ENCODE measurements at regions not wholly inside any gene's neighbourhood (a gene's known extent, or its start where the extent isn't known, plus 50 kb on each side); places are given as distances from the start of the nearest gene placed in this dataset.

- no peak overlapping the region for H3K4me3 ChIP-seq (ENCODE audit: low read length in 2 of 2)
Observed at GRCh38 chr12:125299840-125300239, 234.6 kb downstream of the AACS start.

DNA sequence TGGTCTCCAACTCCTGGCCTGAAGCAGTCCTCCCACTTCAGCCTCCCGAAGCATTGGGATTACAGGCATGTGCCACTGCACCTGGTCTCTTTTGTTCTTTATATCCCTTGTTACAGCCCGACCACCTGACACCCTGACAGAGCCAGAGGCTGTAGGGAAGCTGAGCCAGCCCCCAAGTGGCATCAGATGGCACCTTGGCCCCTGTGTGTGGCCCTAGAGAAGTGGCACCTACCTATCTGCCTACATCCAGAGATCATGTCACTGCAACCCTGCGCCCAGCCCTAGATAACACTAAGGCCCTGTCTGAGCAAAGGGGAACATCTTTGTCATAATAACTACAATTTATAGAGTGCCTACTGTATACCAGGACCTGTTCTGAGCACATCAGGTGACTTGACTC is 235.0 kb downstream of the AACS start:
- Histone ChIP-seq H3K4me3 (ENCODE audit: low read length in 2 of 2) (no peak overlapping the region), H3K9me3 (ENCODE audit: control insufficient read depth in 2 of 2, low read length in 2 of 2) (no peaks in the 10 kb centered on the region), H3K4me1 (ENCODE audit: control insufficient read depth in 2 of 2, insufficient read depth in 2 of 2, low read length in 2 of 2) (no peaks in the 10 kb centered on the region), H3K9ac (ENCODE audit: low read depth in 1 of 2, low read length in 2 of 2) (no peak overlapping the region), H3K36me3 (ENCODE audit: control insufficient read depth in 2 of 2, insufficient read depth in 2 of 2, low read length in 2 of 2) (no peaks in the 10 kb centered on the region), H3K27me3 (ENCODE audit: control insufficient read depth in 2 of 2, insufficient read depth in 2 of 2, low read length in 2 of 2) (no peaks in the 10 kb centered on the region), H3K27ac (ENCODE audit: low read depth in 2 of 2, low read length in 2 of 2) (no peak overlapping the region)

More at GRCh38 chr12:125299840-125300239, 234.6 kb downstream of the AACS start:
- no peaks in the 10 kb centered on the region for H3K4me1 ChIP-seq (ENCODE audit: control insufficient read depth in 2 of 2, insufficient read depth in 2 of 2, low read length in 2 of 2)
- no peak overlapping the region for H3K27ac ChIP-seq (ENCODE audit: low read depth in 2 of 2, low read length in 2 of 2)
- no peaks in the 10 kb centered on the region for H3K27me3 ChIP-seq (ENCODE audit: control insufficient read depth in 2 of 2, insufficient read depth in 2 of 2, low read length in 2 of 2)
- H3K9ac ChIP-seq (ENCODE audit: low read depth in 1 of 2, low read length in 2 of 2), result no peak overlapping the region
- no peaks in the 10 kb centered on the region for H3K9me3 ChIP-seq (ENCODE audit: control insufficient read depth in 2 of 2, low read length in 2 of 2)
- H3K36me3 ChIP-seq (ENCODE audit: control insufficient read depth in 2 of 2, insufficient read depth in 2 of 2, low read length in 2 of 2), result no peaks in the 10 kb centered on the region

GRCh38 chr12:125303337-125303736 is 238.1 kb downstream of the AACS start:
- no peak overlapping the region for H3K4me3 ChIP-seq (ENCODE audit: low read length in 2 of 2)
- no peaks in the 10 kb centered on the region for H3K27me3 ChIP-seq (ENCODE audit: control insufficient read depth in 2 of 2, insufficient read depth in 2 of 2, low read length in 2 of 2)
- H3K4me1 ChIP-seq (ENCODE audit: control insufficient read depth in 2 of 2, insufficient read depth in 2 of 2, low read length in 2 of 2), result no peaks in the 10 kb centered on the region
- no peaks in the 10 kb centered on the region for H3K36me3 ChIP-seq (ENCODE audit: control insufficient read depth in 2 of 2, insufficient read depth in 2 of 2, low read length in 2 of 2)
- H3K27ac ChIP-seq (ENCODE audit: low read depth in 2 of 2, low read length in 2 of 2), result no peak overlapping the region
- H3K9me3 ChIP-seq (ENCODE audit: control insufficient read depth in 2 of 2, low read length in 2 of 2), result no peaks in the 10 kb centered on the region
- H3K9ac ChIP-seq (ENCODE audit: low read depth in 1 of 2, low read length in 2 of 2), result no peak overlapping the region

DNA sequence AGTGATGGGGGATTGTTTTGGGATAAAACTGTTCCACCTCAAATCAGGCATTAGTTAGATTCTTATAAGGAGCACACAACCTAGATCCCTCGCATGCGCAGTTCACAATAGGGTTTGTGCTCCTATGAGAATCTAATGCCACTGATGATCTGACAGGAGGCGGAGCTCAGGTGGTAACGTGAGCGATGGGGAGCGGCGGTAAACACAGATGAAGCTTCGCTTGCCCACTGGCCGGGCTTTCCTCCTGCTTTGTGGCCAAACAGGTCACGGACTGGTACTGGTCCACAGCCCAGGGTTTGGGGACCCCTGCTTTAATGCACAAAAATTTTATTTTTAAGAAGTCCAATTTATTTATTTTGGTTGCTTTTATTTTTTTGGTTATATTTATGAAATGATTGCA is 238.8 kb downstream of the AACS start:
- no peaks in the 10 kb centered on the region for H3K4me1 ChIP-seq (ENCODE audit: control insufficient read depth in 2 of 2, insufficient read depth in 2 of 2, low read length in 2 of 2)
- H3K4me3 ChIP-seq (ENCODE audit: low read length in 2 of 2), result no peak overlapping the region
- no peaks in the 10 kb centered on the region for H3K9me3 ChIP-seq (ENCODE audit: control insufficient read depth in 2 of 2, low read length in 2 of 2)
- H3K9ac ChIP-seq (ENCODE audit: low read depth in 1 of 2, low read length in 2 of 2), result no peak overlapping the region
- no peak overlapping the region for H3K27ac ChIP-seq (ENCODE audit: low read depth in 2 of 2, low read length in 2 of 2)
- H3K36me3 ChIP-seq (ENCODE audit: control insufficient read depth in 2 of 2, insufficient read depth in 2 of 2, low read length in 2 of 2), result no peaks in the 10 kb centered on the region
- no peaks in the 10 kb centered on the region for H3K27me3 ChIP-seq (ENCODE audit: control insufficient read depth in 2 of 2, insufficient read depth in 2 of 2, low read length in 2 of 2)

- Histone ChIP-seq H3K4me1 (ENCODE audit: control insufficient read depth in 2 of 2, insufficient read depth in 2 of 2, low read length in 2 of 2) (no peaks in the 10 kb centered on the region), H3K27me3 (ENCODE audit: control insufficient read depth in 2 of 2, insufficient read depth in 2 of 2, low read length in 2 of 2) (no peaks in the 10 kb centered on the region), H3K9me3 (ENCODE audit: control insufficient read depth in 2 of 2, low read length in 2 of 2) (no peaks in the 10 kb centered on the region), H3K4me3 (ENCODE audit: low read length in 2 of 2) (no peak overlapping the region), H3K9ac (ENCODE audit: low read depth in 1 of 2, low read length in 2 of 2) (no peak overlapping the region), H3K36me3 (ENCODE audit: control insufficient read depth in 2 of 2, insufficient read depth in 2 of 2, low read length in 2 of 2) (no peaks in the 10 kb centered on the region), H3K27ac (ENCODE audit: low read depth in 2 of 2, low read length in 2 of 2) (no peak overlapping the region)
Observed at GRCh38 chr12:125305231-125305630, 240.0 kb downstream of the AACS start.

GRCh38 chr12:125310461-125310860 is 245.2 kb downstream of the AACS start:
- Histone ChIP-seq H3K27me3 (ENCODE audit: control insufficient read depth in 2 of 2, insufficient read depth in 2 of 2, low read length in 2 of 2) (no peaks in the 10 kb centered on the region), H3K36me3 (ENCODE audit: control insufficient read depth in 2 of 2, insufficient read depth in 2 of 2, low read length in 2 of 2) (no peaks in the 10 kb centered on the region), H3K4me3 (ENCODE audit: low read length in 2 of 2) (no peak overlapping the region), H3K9me3 (ENCODE audit: control insufficient read depth in 2 of 2, low read length in 2 of 2) (no peaks in the 10 kb centered on the region), H3K27ac (ENCODE audit: low read depth in 2 of 2, low read length in 2 of 2) (no peak overlapping the region), H3K9ac (ENCODE audit: low read depth in 1 of 2, low read length in 2 of 2) (no peak overlapping the region), H3K4me1 (ENCODE audit: control insufficient read depth in 2 of 2, insufficient read depth in 2 of 2, low read length in 2 of 2) (no peaks in the 10 kb centered on the region)

DNA sequence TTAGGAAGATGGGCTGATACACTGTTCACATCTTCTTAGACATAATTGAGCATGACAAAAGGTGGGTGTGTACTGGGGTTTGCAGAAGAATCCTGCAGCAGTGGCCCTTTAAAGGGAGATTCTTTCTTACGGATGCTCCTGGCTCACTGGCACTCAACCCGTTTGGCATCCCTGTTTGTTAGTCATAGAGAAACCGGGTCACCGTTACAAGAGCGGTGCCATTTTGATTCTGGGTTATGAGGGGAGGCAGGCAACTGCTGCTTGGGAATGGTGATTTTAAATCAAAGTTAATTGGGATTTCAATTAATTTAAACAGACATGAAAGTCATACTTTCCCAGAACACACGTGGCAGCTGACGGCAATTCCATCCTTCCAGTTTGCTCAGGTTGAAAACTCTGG is 245.8 kb downstream of the AACS start:
- H3K4me3 ChIP-seq (ENCODE audit: low read length in 2 of 2), result no peak overlapping the region
- no peak overlapping the region for H3K27ac ChIP-seq (ENCODE audit: low read depth in 2 of 2, low read length in 2 of 2)
- no peaks in the 10 kb centered on the region for H3K36me3 ChIP-seq (ENCODE audit: control insufficient read depth in 2 of 2, insufficient read depth in 2 of 2, low read length in 2 of 2)
- no peaks in the 10 kb centered on the region for H3K4me1 ChIP-seq (ENCODE audit: control insufficient read depth in 2 of 2, insufficient read depth in 2 of 2, low read length in 2 of 2)
- no peaks in the 10 kb centered on the region for H3K9me3 ChIP-seq (ENCODE audit: control insufficient read depth in 2 of 2, low read length in 2 of 2)
- no peak overlapping the region for H3K9ac ChIP-seq (ENCODE audit: low read depth in 1 of 2, low read length in 2 of 2)
- peaks cover 0 to 2% of the 10 kb centered on the region in 2 donors for H3K27me3 ChIP-seq (ENCODE audit: control insufficient read depth in 2 of 2, insufficient read depth in 2 of 2, low read length in 2 of 2)

- Histone ChIP-seq H3K36me3 (ENCODE audit: control insufficient read depth in 2 of 2, insufficient read depth in 2 of 2, low read length in 2 of 2) (no peaks in the 10 kb centered on the region), H3K27ac (ENCODE audit: low read depth in 2 of 2, low read length in 2 of 2) (no peak overlapping the region), H3K9me3 (ENCODE audit: control insufficient read depth in 2 of 2, low read length in 2 of 2) (no peaks in the 10 kb centered on the region), H3K4me1 (ENCODE audit: control insufficient read depth in 2 of 2, insufficient read depth in 2 of 2, low read length in 2 of 2) (no peaks in the 10 kb centered on the region), H3K4me3 (ENCODE audit: low read length in 2 of 2) (no peak overlapping the region), H3K27me3 (ENCODE audit: control insufficient read depth in 2 of 2, insufficient read depth in 2 of 2, low read length in 2 of 2) (peaks cover 0 to 2% of the 10 kb centered on the region in 2 donors), H3K9ac (ENCODE audit: low read depth in 1 of 2, low read length in 2 of 2) (no peak overlapping the region)
Observed at GRCh38 chr12:125312471-125312870, 247.2 kb downstream of the AACS start.

- no peaks in the 10 kb centered on the region for H3K36me3 ChIP-seq (ENCODE audit: control insufficient read depth in 2 of 2, insufficient read depth in 2 of 2, low read length in 2 of 2)
- no peak overlapping the region for H3K27ac ChIP-seq (ENCODE audit: low read depth in 2 of 2, low read length in 2 of 2)
- no peaks in the 10 kb centered on the region for H3K4me1 ChIP-seq (ENCODE audit: control insufficient read depth in 2 of 2, insufficient read depth in 2 of 2, low read length in 2 of 2)
- no peak overlapping the region for H3K9ac ChIP-seq (ENCODE audit: low read depth in 1 of 2, low read length in 2 of 2)
- no peak overlapping the region for H3K4me3 ChIP-seq (ENCODE audit: low read length in 2 of 2)
- H3K27me3 ChIP-seq (ENCODE audit: control insufficient read depth in 2 of 2, insufficient read depth in 2 of 2, low read length in 2 of 2), result peaks cover 0 to 2% of the 10 kb centered on the region in 2 donors
- no peaks in the 10 kb centered on the region for H3K9me3 ChIP-seq (ENCODE audit: control insufficient read depth in 2 of 2, low read length in 2 of 2)
Observed at GRCh38 chr12:125314051-125314755, 249.0 kb downstream of the AACS start.

DNA sequence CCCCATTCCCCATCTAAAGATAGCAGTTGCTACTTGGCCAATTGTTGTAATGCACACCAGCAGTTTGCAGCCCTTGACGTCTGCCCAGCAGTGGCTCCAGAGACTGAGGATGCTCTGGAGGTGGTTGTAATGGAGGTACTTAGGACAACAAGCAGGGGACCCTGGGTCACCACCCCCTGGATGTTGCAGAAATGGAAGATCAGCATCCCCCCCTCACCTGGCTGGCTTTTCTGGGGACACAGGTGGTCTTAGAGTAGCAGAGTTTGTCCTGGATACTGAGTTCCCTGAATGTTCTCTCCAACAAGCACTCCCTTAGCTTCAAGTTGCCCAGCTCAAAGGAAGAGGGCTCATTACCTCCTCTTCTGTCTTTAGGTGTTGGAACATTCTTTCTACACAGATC is 250.5 kb downstream of the AACS start:
- H3K9ac ChIP-seq (ENCODE audit: low read depth in 1 of 2, low read length in 2 of 2), result no peak overlapping the region
- no peak overlapping the region for H3K4me3 ChIP-seq (ENCODE audit: low read length in 2 of 2)
- no peaks in the 10 kb centered on the region for H3K36me3 ChIP-seq (ENCODE audit: control insufficient read depth in 2 of 2, insufficient read depth in 2 of 2, low read length in 2 of 2)
- H3K27ac ChIP-seq (ENCODE audit: low read depth in 2 of 2, low read length in 2 of 2), result no peak overlapping the region
- no peaks in the 10 kb centered on the region for H3K9me3 ChIP-seq (ENCODE audit: control insufficient read depth in 2 of 2, low read length in 2 of 2)
- no peaks in the 10 kb centered on the region for H3K4me1 ChIP-seq (ENCODE audit: control insufficient read depth in 2 of 2, insufficient read depth in 2 of 2, low read length in 2 of 2)
- H3K27me3 ChIP-seq (ENCODE audit: control insufficient read depth in 2 of 2, insufficient read depth in 2 of 2, low read length in 2 of 2), result peaks cover 0 to 2% of the 10 kb centered on the region in 2 donors
